Endodermal cell (in vitro differentiated cells): ENCODE measurements at regions not wholly inside any gene's neighbourhood (a gene's known extent, or its start where the extent isn't known, plus 50 kb on each side); places are given as distances from the start of the nearest gene placed in this dataset.

ENCODE experiments used
- DNase-seq: peaks from one replicate; pipeline ENCODE4 v3.0.0-alpha.2; 2017
- H3K27ac ChIP-seq: 2 replicates; pipeline ENCODE4 v1.5.1; 2013; ENCODE audit warnings: mild to moderate bottlenecking, low read depth, low read length, moderate library complexity
- H3K27me3 ChIP-seq: 2 replicates; pipeline ENCODE4 v1.6.1; 2013; ENCODE audit warnings: mild to moderate bottlenecking, low read length, moderate library complexity; ENCODE audit not compliant: insufficient read depth, control insufficient read depth, poor library complexity, severe bottlenecking
- H3K36me3 ChIP-seq: 2 replicates; pipeline ENCODE4 v1.7.0; 2013; ENCODE audit warnings: mild to moderate bottlenecking, low read length, moderate library complexity; ENCODE audit not compliant: control insufficient read depth, insufficient read depth
- H3K4me1 ChIP-seq: one replicate; pipeline ENCODE4 v1.7.0; 2013; ENCODE audit warnings: low read length; ENCODE audit not compliant: control insufficient read depth, insufficient read depth
- H3K4me3 ChIP-seq: 2 replicates; pipeline ENCODE4 v1.5.1; 2013; ENCODE audit warnings: mild to moderate bottlenecking, low read length, moderate library complexity
- H3K9ac ChIP-seq: 2 replicates; pipeline ENCODE4 v1.6.1; 2013; ENCODE audit warnings: mild to moderate bottlenecking, low read length, moderate library complexity; ENCODE audit not compliant: poor library complexity, severe bottlenecking; ENCODE audit errors: extremely low read depth
- H3K9me3 ChIP-seq: 2 replicates; pipeline ENCODE4 v1.6.1; 2013; ENCODE audit warnings: mild to moderate bottlenecking, low read length, moderate library complexity; ENCODE audit not compliant: control insufficient read depth
- H3K27ac Mint-ChIP-seq: 2 replicates; pipeline ENCODE4 v1.8.0; 2020; ENCODE audit warnings: mixed read lengths
- H3K27me3 Mint-ChIP-seq: 2 replicates; pipeline ENCODE4 v1.8.0; 2021; ENCODE audit warnings: mild to moderate bottlenecking, mixed read lengths; ENCODE audit not compliant: insufficient read depth
- H3K36me3 Mint-ChIP-seq: 2 replicates; pipeline ENCODE4 v1.8.0; 2020; ENCODE audit warnings: low read depth, mixed read lengths
- H3K4me1 Mint-ChIP-seq: 2 replicates; pipeline ENCODE4 v1.8.0; 2020; ENCODE audit warnings: mixed read lengths
- H3K4me3 Mint-ChIP-seq: 2 replicates; pipeline ENCODE4 v1.8.0; 2020; ENCODE audit warnings: mild to moderate bottlenecking, moderate library complexity, mixed read lengths
- H3K9me3 Mint-ChIP-seq: 2 replicates; pipeline ENCODE4 v1.8.0; 2020; ENCODE audit warnings: mild to moderate bottlenecking, mixed read lengths
- WGBS, 2 experiments: methylation state at CpG; one replicate each; pipeline versions ENCODE4 v1.1.5 to v1.1.7; 2013; ENCODE audit warnings: missing lambda C conversion rate in 2 of 2, mixed read lengths in 1 of 2; ENCODE audit not compliant: insufficient coverage in 1 of 2, insufficient read length in 1 of 2; 5-methylcytosine and 5-hydroxymethylcytosine counted together
- TF ChIP-seq, protein P1 (sequence below): fragments of 200-600 bp; sonication (generic); conservative IDR thresholded peaks from 2 replicates; pipeline ENCODE4 v1.5.0; 2021; ENCODE audit warnings: antibody characterized with exemption, mild to moderate bottlenecking

DNA sequence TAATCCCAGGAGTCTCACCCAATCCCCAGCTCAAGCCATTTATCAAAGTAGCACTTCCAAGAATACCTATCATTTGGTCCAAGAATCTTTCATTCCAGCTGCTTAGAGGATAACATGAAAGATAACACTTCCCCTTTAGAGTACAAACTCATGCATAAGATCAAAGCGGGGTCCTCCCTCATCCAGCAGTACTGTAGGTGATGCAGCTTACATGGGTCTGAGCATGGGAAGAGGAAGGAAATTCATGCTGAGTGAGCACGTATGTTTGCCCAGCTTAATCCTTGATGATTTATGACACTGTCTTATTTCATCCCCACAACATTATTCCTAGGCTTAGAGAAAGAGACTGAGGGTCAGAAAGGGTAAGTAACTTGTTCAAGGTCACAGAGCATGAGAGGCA lies 167.1 kb upstream of the GJB5 start:
- no peak overlapping the region for H3K27ac Mint-ChIP-seq
- H3K9me3 Mint-ChIP-seq: no peaks in the 10 kb centered on the region
- no peaks in the 10 kb centered on the region for H3K36me3 Mint-ChIP-seq
- Histone ChIP-seq H3K9ac (no peak overlapping the region), H3K4me3 (no peak overlapping the region), H3K27ac (no peak overlapping the region), H3K27me3 (peaks cover 23% of the 10 kb centered on the region), H3K9me3 (no peaks in the 10 kb centered on the region), H3K36me3 (no peaks in the 10 kb centered on the region), H3K4me1 (no peaks in the 10 kb centered on the region)
- WGBS, 2 experiments: 89 to 100% methylated on average over 1 to 2 of the region's 2 CpGs
- TF ChIP-seq, protein P1, sequence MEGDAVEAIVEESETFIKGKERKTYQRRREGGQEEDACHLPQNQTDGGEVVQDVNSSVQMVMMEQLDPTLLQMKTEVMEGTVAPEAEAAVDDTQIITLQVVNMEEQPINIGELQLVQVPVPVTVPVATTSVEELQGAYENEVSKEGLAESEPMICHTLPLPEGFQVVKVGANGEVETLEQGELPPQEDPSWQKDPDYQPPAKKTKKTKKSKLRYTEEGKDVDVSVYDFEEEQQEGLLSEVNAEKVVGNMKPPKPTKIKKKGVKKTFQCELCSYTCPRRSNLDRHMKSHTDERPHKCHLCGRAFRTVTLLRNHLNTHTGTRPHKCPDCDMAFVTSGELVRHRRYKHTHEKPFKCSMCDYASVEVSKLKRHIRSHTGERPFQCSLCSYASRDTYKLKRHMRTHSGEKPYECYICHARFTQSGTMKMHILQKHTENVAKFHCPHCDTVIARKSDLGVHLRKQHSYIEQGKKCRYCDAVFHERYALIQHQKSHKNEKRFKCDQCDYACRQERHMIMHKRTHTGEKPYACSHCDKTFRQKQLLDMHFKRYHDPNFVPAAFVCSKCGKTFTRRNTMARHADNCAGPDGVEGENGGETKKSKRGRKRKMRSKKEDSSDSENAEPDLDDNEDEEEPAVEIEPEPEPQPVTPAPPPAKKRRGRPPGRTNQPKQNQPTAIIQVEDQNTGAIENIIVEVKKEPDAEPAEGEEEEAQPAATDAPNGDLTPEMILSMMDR: no peak
- H3K27me3 Mint-ChIP-seq: peaks cover 6% of the 10 kb centered on the region
- DNase-seq: no peak
- H3K4me3 Mint-ChIP-seq: no peak overlapping the region
- H3K4me1 Mint-ChIP-seq: peaks cover 4% of the 10 kb centered on the region

DNA sequence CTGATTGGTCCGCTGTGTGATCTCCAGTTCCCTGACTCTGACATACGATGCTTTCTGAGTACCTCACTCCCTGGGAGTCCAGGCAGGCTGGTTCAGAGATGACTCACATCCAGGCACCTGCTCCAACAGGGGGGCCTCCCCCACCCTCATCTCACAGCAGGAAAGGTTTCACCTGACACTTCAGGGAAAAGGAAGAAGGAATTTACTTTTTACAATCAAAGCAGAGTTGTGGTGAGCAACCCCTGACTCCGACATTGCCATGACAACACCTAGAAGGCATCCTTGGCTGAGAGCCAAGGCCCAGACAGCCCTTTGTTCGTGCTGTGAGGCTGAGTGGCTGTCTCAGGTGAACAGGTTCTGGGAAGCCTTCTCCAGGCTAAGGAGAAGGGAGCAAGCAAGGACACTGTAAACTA lies 164.6 kb upstream of the GJB5 start:
- H3K27ac ChIP-seq: no peak overlapping the region
- no peaks in the 10 kb centered on the region for H3K36me3 Mint-ChIP-seq
- DNase-seq: peak; percentile 91
- no peak overlapping the region for H3K4me3 Mint-ChIP-seq
- H3K27me3 ChIP-seq: peaks cover 23% of the 10 kb centered on the region
- peak overlapping the region; percentile 14 for H3K27ac Mint-ChIP-seq
- no peak overlapping the region for H3K9ac ChIP-seq
- no peaks in the 10 kb centered on the region for H3K9me3 ChIP-seq
- TF ChIP-seq, protein P1: no peak
- WGBS, 2 experiments: 20 to 66% methylated on average over 1 to 4 of the region's 4 CpGs
- H3K4me1 Mint-ChIP-seq: peaks cover 7% of the 10 kb centered on the region
- no peaks in the 10 kb centered on the region for H3K36me3 ChIP-seq
- no peaks in the 10 kb centered on the region for H3K9me3 Mint-ChIP-seq
- peaks cover 4% of the 10 kb centered on the region for H3K27me3 Mint-ChIP-seq
- H3K4me3 ChIP-seq: no peak overlapping the region
- H3K4me1 ChIP-seq: no peaks in the 10 kb centered on the region

DNA sequence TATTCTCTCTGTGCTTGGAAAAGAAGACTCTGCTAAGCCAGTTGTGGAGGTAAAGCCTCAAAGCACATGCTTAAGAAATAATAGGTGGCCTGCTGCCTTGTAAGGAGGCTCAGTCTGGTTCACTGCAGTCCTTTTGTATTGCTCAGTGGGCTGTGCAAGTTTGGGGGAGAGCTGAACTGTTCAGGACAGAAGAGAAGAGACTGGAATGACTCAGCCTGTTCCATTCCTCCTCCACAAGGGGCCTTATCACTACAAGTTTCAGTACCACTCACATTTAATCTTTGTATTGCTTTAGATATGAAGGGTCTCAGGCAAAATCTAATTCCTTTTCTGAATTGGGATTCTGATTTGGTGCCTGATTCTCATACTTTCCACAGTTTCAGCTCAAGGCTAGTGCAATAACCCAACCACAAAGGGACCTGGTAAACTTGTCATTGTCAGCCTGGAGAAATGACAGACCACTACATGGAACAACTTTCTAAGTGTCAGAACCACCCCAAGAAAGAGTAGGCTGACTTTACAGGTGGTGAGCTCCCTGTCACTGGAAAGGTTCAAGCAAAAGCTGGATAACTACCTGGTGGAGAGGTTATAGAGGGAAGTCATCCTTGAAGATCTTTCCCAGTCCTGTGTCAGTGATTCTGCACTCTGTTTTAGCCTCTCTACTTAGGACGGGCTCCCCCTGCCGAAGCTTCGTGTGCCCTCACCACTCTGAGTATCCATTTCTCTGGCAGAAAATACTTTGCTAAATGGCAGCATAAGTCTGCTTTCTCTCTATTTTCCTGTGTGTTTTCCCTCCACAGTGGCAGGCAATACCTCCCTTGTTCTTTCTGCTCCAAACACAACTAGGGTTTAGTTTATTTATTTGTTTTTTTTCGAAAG lies 162.9 kb upstream of the GJB5 start:
- peaks cover 11% of the 10 kb centered on the region for H3K4me1 Mint-ChIP-seq
- no peaks in the 10 kb centered on the region for H3K27me3 Mint-ChIP-seq

More for the DNA sequence above, 162.9 kb upstream of the GJB5 start:
- Mint-ChIP-seq H3K9me3 (no peaks in the 10 kb centered on the region), H3K36me3 (no peaks in the 10 kb centered on the region), H3K27ac (no peak overlapping the region), H3K4me3 (no peak overlapping the region)
- 72 to 83% methylated on average over 4 of the region's 4 CpGs for WGBS, 2 experiments
- Histone ChIP-seq H3K4me3 (no peak overlapping the region), H3K27me3 (peaks cover 8% of the 10 kb centered on the region), H3K4me1 (peaks cover 3% of the 10 kb centered on the region), H3K27ac (no peak overlapping the region), H3K36me3 (no peaks in the 10 kb centered on the region), H3K9ac (no peak overlapping the region), H3K9me3 (no peaks in the 10 kb centered on the region)
- TF ChIP-seq, protein P1: peak; percentile 27
- no peak for DNase-seq
